AG10803 (cell line): ENCODE measurements at regions not wholly inside any gene's neighbourhood (a gene's known extent, or its start where the extent isn't known, plus 50 kb on each side); places are given as distances from the start of the nearest gene placed in this dataset.

ENCODE experiments used
- DNase-seq: peaks from one replicate; pipeline ENCODE4 v3.0.0; 2010; ENCODE audit warnings: low read depth
- H3K4me3 ChIP-seq: 2 replicates; pipeline ENCODE4 v1.5.1; 2011; ENCODE audit warnings: mild to moderate bottlenecking, low read length, control low read depth
- CTCF ChIP-seq: conservative IDR thresholded peaks from 2 replicates; pipeline ENCODE4 v1.5.1; 2011; ENCODE audit warnings: mild to moderate bottlenecking, low read length, control low read depth, inconsistent platforms

- no peak for DNase-seq
- no peak overlapping the region for H3K4me3 ChIP-seq
- no peak for TF ChIP-seq CTCF
Observed at GRCh38 chr11:15668718-15669117, 554.0 kb downstream of the INSC start.

GRCh38 chr11:15670520-15671070 is 555.9 kb downstream of the INSC start:
- no peak overlapping the region for H3K4me3 ChIP-seq
- no peak for TF ChIP-seq CTCF
- no peak for DNase-seq

- no peak overlapping the region for H3K4me3 ChIP-seq
- DNase-seq = no peak
- TF ChIP-seq CTCF = no peak
Observed at GRCh38 chr11:15671216-15671615, 556.5 kb downstream of the INSC start.

GRCh38 chr11:15672825-15673224 is 558.1 kb downstream of the INSC start:
- DNase-seq = no peak
- H3K4me3 ChIP-seq = no peak overlapping the region
- TF ChIP-seq CTCF = no peak

- DNase-seq = no peak
- no peak for TF ChIP-seq CTCF
- H3K4me3 ChIP-seq = no peak overlapping the region
Observed at GRCh38 chr11:15673408-15673831, 558.7 kb downstream of the INSC start.

- TF ChIP-seq CTCF = no peak
- DNase-seq = no peak
- no peak overlapping the region for H3K4me3 ChIP-seq
Observed at GRCh38 chr11:15674756-15675155, 560.0 kb downstream of the INSC start.

GRCh38 chr11:15675683-15676082 is 561.0 kb downstream of the INSC start:
- TF ChIP-seq CTCF = no peak
- DNase-seq = no peak
- no peak overlapping the region for H3K4me3 ChIP-seq
